Left ventricle myocardium inferior (tissue), 1 donor: ENCODE measurements at regions not wholly inside any gene's neighbourhood (a gene's known extent, or its start where the extent isn't known, plus 50 kb on each side); places are given as distances from the start of the nearest gene placed in this dataset.

ENCODE experiments used
- DNase-seq: peaks from one replicate; pipeline ENCODE4 v3.0.0-alpha.2; 2020
- H3K27ac ChIP-seq: fragments of 200-600 bp; replicated peaks from 2 replicates; pipeline ENCODE4 v1.8.0; 2021
- H3K27me3 ChIP-seq: fragments of 200-600 bp; 2 replicates; pipeline ENCODE4 v1.8.0; 2021; ENCODE audit warnings: low read depth
- H3K36me3 ChIP-seq: fragments of 200-600 bp; 2 replicates; pipeline ENCODE4 v1.8.0; 2021
- H3K4me1 ChIP-seq: fragments of 200-600 bp; 2 replicates; pipeline ENCODE4 v1.8.0; 2021
- H3K4me3 ChIP-seq: fragments of 200-600 bp; 2 replicates; pipeline ENCODE4 v1.8.0; 2021; ENCODE audit warnings: mild to moderate bottlenecking, moderate library complexity
- H3K9me3 ChIP-seq: fragments of 200-600 bp; replicated peaks from 2 replicates; pipeline ENCODE4 v1.8.0; 2021
- intact Hi-C: fragments of 100-400 bp; cut with micrococcal nuclease; formaldehyde crosslinking; loops from one replicate; pipeline ENCODE4 v1.11.0; 2022
- TF ChIP-seq, protein P1 (sequence below): fragments of 200-600 bp; IDR thresholded peaks from 2 replicates; pipeline ENCODE4 v1.8.0; 2021; ENCODE audit warnings: antibody characterized with exemption, mild to moderate bottlenecking, borderline replicate concordance
- donor health status: DM: no; HTN: yes; CAD: no; lungs with severe emphysema.

DNA sequence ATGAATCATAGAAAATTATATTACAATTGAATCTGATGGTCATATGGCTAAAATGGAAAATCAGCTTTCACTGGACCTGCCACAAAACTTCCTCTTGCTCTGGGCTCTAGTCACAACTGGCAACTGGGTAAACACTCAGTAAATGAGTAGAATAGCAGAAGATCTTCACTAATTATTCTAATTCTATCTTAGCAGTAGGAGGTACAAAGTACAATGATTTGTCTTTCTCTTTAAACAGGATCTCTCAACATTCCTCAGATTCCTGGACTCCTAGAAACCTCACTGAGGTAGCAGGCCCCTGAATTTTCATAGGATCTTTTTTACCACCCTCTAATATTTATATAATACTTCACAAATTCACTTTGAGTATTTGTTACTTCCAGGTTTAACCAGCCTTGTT, 239.9 kb upstream of the SMARCA2 start:
- peaks cover 3% of the 10 kb centered on the region for H3K27me3 ChIP-seq
- H3K9me3 ChIP-seq = peaks cover 15% of the 10 kb centered on the region
- intact Hi-C loops = no loop called here
- DNase-seq = no peak
- H3K4me1 ChIP-seq = no peaks in the 10 kb centered on the region
- no peaks in the 10 kb centered on the region for H3K36me3 ChIP-seq
- no peak overlapping the region for H3K27ac ChIP-seq
- TF ChIP-seq, protein P1, sequence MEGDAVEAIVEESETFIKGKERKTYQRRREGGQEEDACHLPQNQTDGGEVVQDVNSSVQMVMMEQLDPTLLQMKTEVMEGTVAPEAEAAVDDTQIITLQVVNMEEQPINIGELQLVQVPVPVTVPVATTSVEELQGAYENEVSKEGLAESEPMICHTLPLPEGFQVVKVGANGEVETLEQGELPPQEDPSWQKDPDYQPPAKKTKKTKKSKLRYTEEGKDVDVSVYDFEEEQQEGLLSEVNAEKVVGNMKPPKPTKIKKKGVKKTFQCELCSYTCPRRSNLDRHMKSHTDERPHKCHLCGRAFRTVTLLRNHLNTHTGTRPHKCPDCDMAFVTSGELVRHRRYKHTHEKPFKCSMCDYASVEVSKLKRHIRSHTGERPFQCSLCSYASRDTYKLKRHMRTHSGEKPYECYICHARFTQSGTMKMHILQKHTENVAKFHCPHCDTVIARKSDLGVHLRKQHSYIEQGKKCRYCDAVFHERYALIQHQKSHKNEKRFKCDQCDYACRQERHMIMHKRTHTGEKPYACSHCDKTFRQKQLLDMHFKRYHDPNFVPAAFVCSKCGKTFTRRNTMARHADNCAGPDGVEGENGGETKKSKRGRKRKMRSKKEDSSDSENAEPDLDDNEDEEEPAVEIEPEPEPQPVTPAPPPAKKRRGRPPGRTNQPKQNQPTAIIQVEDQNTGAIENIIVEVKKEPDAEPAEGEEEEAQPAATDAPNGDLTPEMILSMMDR = no peak
- no peak overlapping the region for H3K4me3 ChIP-seq

DNA sequence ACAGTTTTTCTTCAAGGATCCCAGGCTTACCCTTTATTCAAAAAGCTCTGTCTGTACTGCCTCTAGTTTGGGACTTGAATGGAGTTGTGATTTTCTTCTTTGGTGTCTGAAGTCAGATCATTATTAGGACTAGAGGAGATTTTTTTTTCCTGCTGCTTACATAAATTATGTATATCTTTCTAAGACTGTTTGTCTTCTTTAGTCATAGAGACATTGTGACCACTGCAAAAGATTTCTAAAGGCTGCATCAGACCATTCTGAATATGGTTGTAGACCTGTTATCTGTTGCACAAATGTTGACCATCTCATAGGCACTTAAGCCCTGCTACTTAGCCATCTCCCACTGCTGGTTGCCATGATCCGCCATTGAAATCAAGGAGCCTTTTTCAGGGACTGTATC, 238.5 kb upstream of the SMARCA2 start:
- Histone ChIP-seq H3K9me3 (peaks cover 4% of the 10 kb centered on the region), H3K27me3 (no peaks in the 10 kb centered on the region), H3K27ac (no peak overlapping the region), H3K4me1 (no peaks in the 10 kb centered on the region), H3K4me3 (no peak overlapping the region), H3K36me3 (no peaks in the 10 kb centered on the region)
- intact Hi-C loops = no loop called here
- TF ChIP-seq, protein P1 = no peak
- no peak for DNase-seq

DNA sequence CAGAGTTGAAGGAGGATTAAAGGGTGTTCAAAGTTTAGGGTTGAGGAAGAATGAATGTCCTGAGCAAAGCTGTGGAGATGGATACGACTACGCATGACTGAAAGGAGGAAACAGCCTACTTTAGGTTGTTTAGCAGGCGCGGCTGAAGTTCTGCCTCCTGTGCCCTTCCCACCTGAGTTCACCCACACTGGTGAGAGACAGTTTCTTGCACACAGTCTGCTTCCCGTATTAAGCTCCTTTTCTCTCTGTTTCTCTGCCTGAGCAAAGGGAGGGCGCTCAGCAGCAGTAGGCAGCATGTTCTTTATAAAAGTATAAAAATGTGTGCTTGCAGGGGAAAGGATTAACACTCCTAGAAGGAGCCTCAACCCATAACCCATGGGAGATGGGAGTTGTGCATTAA, 224.0 kb upstream of the SMARCA2 start:
- intact Hi-C loops = no loop called here
- no peaks in the 10 kb centered on the region for H3K9me3 ChIP-seq
- H3K4me1 ChIP-seq = no peaks in the 10 kb centered on the region
- H3K27ac ChIP-seq = no peak overlapping the region
- H3K27me3 ChIP-seq = no peaks in the 10 kb centered on the region
- H3K4me3 ChIP-seq = no peak overlapping the region
- no peak for DNase-seq
- TF ChIP-seq, protein P1 = no peak
- no peaks in the 10 kb centered on the region for H3K36me3 ChIP-seq

DNA sequence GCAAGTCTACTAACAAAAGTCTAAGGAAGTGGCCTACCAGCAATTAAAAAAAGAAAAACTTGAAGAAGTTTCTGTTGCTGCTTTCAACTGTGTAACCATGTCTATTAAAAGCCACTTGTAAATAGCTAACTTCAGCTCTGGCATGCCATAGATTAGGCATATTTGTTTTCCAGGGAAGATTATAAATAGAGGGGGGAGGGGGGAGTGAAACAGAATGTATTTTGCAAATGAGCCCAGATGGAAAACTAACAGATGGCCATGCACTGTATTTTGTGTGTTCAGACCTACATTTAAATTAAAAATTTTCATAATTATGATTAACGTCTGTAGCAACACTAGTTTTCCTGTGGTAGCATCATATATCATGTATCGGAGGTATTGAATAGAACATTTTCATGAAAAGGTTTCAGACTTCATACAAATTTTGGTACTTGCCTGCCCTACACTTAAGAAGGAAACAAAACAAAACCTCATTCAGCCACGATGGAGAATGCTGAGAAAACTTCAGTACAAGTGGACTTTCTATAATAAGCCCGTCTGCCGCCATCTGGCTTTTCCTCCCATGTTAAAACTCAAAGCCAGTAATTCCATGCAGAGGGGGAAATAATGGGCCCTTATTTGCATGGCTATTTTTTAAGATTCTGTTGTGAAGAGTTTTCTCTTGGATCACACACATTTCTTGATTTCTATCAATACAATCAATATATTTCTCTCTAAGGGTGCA, 220.4 kb upstream of the SMARCA2 start:
- TF ChIP-seq, protein P1 = no peak
- H3K4me1 ChIP-seq = no peaks in the 10 kb centered on the region
- H3K4me3 ChIP-seq = no peak overlapping the region
- no peaks in the 10 kb centered on the region for H3K27me3 ChIP-seq
- H3K9me3 ChIP-seq = no peaks in the 10 kb centered on the region
- no peak for DNase-seq
- H3K27ac ChIP-seq = no peak overlapping the region
- intact Hi-C loops = no loop called here
- no peaks in the 10 kb centered on the region for H3K36me3 ChIP-seq

DNA sequence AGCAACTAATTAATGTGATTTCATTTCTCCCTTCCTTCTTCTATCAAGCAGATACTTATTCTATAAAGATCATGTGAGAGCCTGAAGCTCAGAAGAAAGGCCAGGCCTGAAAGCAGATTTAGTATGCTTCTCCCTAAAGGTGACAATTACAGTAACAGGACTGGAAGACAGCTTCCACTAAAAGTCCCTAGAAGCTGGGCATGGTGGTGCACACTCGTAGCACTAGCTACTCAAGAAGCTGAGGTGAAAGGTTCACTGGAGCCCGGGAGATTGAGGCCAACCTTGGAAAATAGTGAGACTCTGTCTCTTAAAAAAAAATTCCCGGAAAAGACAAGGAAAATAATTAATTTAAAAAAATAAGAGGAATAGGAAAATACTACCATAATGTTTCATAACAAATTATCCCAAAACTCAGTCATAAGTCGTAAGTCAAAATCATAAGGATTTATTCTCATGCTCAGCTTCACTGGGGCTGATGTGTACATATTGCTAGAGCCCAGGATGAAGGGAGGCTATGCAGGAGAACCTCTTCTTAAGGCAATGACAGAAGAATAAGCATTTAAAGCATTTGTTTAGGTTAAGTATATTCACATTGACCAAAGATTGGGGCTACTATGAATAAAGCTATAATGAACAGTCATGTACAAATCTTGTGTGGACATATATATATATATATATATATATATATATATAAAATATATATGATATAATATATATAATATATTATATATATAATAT, 210.8 kb upstream of the SMARCA2 start:
- Histone ChIP-seq H3K27ac (no peak overlapping the region), H3K9me3 (peaks cover 21% of the 10 kb centered on the region), H3K27me3 (no peaks in the 10 kb centered on the region), H3K4me3 (no peak overlapping the region), H3K4me1 (no peaks in the 10 kb centered on the region), H3K36me3 (no peaks in the 10 kb centered on the region)
- TF ChIP-seq, protein P1 = no peak
- intact Hi-C loops = no loop called here
- DNase-seq = no peak
